ENCODE measurements at regions not wholly inside any gene's neighbourhood (a gene's known extent, or its start where the extent isn't known, plus 50 kb on each side); places are given as distances from the start of the nearest gene placed in this dataset.

- DNase-seq: no peak
Measured at GRCh38 chr2:155223781-155224406, 525.4 kb downstream of the KCNJ3 start.

GRCh38 chr2:155218945-155219344 lies 520.5 kb downstream of the KCNJ3 start:
- no peak for DNase-seq

DNA sequence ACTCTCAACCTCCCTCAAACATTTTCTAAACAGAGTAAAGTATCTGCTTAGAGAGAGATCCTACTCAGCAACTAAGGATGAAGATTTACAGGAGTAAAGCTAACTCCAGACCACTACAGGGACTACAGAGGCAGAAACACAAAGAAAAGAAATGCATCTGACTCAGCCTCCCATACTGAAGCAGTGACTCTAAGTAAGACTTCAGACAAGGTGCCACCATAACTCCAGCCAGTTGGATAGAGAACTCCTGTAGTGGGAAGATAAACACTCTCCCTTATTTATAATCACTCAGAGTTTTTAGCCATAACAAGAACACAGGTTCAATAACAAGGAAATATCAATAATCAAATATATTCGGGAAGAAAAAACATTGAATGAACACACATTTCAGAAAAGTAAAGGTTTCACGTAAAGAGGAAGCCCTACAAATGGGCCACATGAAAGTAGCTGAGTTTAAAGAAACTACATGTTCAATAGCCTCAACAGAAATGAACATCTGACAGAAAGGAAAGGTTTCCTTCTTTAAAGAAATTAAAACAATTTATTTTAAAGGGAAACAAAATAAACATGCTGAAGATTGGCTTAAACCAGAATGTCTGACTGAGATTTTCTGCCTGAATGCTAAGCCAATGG lies 519.9 kb downstream of the KCNJ3 start:
- DNase-seq: no peak

DNA sequence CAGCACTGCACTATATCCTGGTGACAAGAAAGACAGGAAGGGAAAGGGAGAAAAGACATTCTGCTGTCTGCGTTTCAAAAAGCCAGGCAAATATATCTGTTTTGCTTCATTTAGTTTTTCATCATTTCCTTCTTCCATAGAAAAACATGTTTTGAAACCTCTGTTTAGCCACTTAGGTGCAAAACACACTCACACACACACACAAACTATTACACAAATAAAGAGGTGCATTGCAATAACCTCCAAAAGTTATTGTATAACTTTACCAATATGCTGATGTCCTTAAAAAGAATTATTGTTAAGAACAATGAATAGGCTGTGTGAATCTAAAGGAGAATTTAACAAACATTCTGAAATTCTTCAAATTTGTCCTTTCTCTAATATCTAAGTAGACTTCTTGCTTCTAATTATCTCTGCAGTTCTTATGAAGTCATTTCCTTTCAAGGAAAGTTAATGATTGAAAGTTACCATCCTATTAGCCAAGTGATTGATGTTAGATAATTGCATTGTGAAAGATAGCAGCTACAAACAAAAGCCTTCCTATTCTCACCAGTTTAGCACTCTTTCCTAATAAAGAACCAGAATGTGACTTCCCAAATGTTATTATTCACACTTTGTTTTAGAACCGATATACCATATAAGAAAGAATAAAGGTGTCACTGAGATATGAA lies 516.7 kb downstream of the KCNJ3 start:
- no peak for DNase-seq

- DNase-seq: no peak
Measured at GRCh38 chr2:155209696-155210450, 511.4 kb downstream of the KCNJ3 start.

DNA sequence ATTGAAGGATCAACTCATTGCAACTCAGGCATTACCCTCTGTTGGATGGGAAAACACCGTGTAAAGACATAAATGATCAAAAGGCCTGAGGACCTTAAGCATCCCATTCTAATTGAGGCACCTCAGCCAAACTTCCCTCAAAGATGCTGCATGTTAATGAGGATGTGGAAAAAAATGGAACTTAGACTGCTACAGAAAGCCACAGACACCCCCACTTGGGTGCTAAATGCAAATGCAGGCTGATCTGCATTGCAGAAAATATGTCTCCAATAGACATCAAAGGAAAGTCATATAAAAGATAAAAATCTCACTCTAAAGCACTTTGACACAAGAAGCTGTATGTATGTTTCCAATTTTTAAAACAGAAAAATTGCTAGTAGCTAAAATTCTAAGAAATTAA lies 504.7 kb downstream of the KCNJ3 start:
- no peak for DNase-seq

- DNase-seq: no peak
Measured at GRCh38 chr2:155200753-155201152, 502.3 kb downstream of the KCNJ3 start.

GRCh38 chr2:155190342-155190741 lies 491.8 kb downstream of the KCNJ3 start:
- DNase-seq: no peak

GRCh38 chr2:155178921-155179320 lies 480.4 kb downstream of the KCNJ3 start:
- DNase-seq: no peak

DNA sequence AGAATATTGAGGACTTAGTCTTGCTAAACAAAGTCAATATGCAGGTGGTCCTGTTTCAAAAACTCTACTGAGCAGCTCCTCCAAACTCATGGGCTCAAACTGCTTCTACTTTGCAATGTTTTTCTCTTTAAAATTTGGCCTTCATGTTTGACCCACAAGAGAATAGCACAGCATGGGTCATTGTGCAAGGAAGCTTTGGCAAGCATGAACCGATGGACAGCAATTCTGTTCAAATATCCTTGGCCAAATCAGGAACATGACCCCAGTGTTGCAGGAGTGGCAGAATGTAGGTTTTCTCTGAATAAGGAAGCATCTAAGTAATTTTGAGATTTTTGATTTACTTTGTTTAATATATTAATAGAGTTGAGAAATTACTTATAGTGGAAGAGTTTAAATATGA lies 477.9 kb downstream of the KCNJ3 start:
- DNase-seq: no peak

DNA sequence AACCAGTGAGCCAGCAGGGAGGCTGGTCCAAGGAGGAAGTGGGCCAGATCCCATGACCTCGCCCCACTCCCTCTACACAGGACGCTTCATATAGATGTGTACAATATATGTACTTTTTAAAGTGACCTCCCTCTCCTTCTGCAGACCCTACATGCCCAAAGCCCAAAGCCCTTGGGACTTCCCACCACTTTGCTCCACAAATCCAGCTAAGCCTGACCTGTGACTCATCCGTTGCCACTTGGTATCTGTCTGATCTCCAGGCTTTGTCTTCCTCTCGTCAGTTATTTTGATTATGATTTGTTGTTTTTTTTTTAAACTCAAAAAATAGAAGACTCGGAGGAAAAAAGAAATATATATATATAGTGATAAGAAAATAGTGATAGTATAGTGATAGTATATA lies 470.8 kb downstream of the KCNJ3 start:
- no peak for DNase-seq

GRCh38 chr2:155162494-155162893 lies 464.0 kb downstream of the KCNJ3 start:
- no peak for DNase-seq

DNA sequence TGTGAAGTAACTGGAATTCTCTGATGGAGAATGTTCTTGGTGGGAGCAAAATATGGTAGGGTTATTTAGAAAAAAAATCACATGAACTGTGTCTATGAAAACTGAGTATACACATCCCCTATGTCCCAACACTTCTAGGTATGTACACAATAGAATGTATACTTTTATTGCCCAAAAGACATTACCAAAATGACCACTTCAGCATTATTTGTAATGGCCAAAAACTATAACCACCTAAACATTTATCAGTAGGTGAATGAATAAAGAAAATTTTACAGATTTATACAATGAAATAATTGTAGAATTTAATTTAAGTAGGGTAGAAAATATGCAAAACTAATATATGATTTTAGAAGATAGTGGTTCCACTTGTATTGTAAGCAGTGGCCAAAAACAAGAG lies 462.8 kb downstream of the KCNJ3 start:
- DNase-seq: no peak

GRCh38 chr2:155157711-155158110 lies 459.2 kb downstream of the KCNJ3 start:
- no peak for DNase-seq

DNA sequence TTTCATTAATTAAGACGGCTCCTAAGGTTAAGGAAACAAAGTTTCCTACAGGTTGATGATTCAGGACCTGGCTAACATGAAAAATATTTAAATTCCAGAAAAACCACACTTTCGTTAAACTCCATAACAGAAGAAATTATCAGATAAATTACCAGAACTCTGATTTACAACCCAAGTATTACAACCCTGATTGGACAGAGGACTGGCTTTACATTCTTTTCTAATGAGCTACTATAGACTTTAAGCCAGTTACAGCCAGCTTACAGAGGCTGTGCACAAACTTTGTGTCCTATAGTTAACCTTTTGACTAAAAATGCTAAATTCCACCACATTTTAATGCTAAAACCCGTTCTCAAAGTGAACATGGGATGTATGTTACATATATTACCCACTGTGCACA lies 458.6 kb downstream of the KCNJ3 start:
- DNase-seq: no peak

DNA sequence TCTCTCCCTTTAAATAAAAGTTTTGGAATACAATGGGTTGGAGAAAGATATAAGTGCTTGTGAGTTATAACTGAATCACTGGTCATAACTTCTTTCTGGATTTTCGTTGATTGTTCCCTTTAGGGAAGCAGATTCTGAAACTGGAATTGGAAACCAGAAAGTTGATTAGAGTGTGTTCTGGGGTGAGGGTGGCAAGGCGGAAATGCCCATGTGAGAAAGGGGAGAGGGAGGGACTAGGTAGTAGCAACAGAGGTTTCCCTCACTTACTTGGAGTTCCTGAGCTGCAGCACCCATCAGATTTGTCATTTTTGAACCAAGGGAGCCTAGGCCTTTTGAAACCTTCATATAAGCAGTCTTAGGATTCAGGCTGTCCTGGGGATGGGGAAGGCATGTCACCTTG lies 453.4 kb downstream of the KCNJ3 start:
- DNase-seq: no peak

DNA sequence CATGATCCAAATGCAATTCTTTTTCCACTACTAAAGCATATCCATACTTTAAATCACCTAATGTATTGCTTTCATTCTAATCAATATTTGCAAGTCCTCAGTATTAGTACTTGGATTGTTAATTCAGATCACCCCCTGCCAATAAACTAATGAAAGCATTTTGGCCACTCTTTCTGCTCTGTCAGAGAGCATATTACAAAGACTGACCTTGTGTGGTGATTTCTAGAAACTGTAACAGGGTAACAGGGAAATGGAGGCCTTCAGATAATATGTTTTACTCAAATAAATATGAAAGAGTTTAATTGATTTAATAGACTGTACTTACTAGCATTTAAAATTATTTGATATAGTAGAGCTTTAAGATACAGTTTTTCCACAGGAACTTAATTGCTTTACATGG lies 453.0 kb downstream of the KCNJ3 start:
- DNase-seq: no peak

DNA sequence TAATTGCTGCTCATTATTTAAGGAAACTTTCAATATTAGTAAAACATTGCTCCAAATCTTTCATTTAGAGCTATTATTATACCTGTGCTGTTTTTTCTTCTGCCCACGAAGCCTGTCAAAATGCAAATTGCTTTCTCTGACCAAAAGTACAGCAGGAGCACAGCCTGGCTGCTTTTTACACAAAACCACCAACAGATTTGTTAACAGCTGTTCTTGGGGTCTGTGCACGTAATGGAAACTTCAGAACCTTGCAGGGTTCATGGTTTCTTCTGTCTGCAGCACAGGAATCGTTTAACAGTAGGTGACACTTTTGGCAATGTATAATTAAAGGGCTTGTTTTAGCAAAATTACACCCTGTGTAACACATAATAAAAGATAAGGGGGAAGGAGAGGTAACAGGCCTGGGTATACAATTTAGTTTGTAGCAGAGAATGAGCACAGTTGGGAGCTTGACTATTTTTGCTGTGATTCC lies 447.3 kb downstream of the KCNJ3 start:
- no peak for DNase-seq

- no peak for DNase-seq
Measured at GRCh38 chr2:155141418-155141817, 442.9 kb downstream of the KCNJ3 start.

DNA sequence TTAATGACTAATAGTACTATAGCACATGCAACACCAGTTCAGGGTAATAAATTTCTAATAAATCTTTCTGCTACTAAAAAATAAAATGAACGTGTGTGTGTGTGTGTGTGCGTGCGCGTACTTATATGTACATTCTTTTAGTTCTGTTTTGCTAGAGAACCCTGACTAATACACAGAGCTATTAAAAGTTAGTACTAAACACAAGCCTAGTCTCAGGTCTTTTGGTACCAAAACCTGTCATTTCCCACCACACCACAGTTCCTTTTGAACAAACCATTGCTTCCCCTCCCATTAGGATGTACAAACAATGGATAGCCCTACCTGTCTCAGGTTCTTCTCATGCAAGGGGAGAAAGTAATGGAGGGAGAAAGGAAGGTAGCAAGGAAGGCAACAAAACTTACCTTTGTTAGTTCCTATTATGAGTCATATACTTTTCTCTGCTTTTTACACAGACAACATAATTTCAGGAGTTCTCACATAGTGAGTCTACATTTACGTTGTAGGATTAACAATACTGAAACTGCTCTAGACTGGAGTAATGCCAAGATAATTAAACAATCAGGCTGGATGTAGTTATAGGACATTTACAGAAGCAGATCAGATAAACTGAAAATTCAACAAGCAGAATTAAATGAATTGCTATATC lies 427.2 kb downstream of the KCNJ3 start:
- DNase-seq: no peak

- no peak for DNase-seq
Measured at GRCh38 chr2:155115846-155116245, 417.4 kb downstream of the KCNJ3 start.

DNA sequence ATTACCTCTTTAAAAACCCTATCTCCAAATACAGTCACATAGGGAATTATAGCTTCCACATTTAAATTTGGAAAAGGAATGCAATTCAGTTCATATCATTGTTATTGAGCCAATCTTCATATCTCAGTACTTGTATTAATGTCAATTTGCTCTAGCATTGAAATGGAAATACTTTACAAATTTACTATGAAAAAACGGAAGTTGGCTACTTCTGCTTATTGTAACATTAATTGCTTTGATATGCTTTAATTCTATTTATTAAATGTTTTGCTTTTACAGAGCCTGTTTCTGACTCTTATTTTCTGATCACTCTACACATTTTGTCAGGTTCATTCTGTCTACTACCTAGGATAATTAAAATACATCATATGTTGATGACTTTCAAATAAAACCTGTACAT lies 412.6 kb downstream of the KCNJ3 start:
- DNase-seq: no peak

- DNase-seq: no peak
Measured at GRCh38 chr2:155109527-155109926, 411.0 kb downstream of the KCNJ3 start.

Measured in stimulated activated CD4-positive, alpha-beta T cell treated with anti-CD3 and anti-CD28 coated beads, Interleukin-1b, Interleukin-23, amount 100 ng/mL, for 48 hours (primary cell).